ENCODE measurements at regions not wholly inside any gene's neighbourhood (a gene's known extent, or its start where the extent isn't known, plus 50 kb on each side); places are given as distances from the start of the nearest gene placed in this dataset.

- no peak for ATAC-seq
- H3K27ac ChIP-seq (ENCODE audit: low read length) = no peak overlapping the region
- in situ Hi-C loops (cut with HindIII; ENCODE audit: low pct_unique_long_range_greater_than_20kb, low sequenced_read_pairs) = no loop called here
Observed at GRCh38 chr1:208918160-208918559, 665.4 kb upstream of the CAMK1G start.

DNA sequence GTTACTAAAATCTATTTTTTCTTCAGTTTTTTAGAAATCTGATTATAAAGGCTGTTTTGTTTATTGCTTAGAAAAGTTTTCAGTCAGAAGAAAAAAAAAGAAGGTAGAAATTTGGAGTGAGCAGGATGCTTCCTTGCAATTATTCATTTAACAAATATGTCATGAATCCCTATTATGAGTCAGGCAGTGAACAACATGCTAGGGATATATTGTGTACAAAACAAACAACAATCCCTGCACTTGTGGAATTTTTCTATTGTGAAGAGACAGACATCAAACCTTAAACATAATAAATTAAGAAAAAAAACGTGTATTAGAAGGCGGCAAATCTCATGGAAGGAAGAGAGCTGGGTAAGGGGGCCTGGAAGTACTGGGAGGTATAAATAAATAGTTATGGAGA, 664.1 kb upstream of the CAMK1G start:
- intact Hi-C loops (cut with micrococcal nuclease; ENCODE audit: unreplicated experiment) = no loop called here
- no peak for ATAC-seq

More at GRCh38 chr1:208918160-208918559, 665.4 kb upstream of the CAMK1G start:
- intact Hi-C loops (cut with micrococcal nuclease; ENCODE audit: unreplicated experiment) = no loop called here
- CTCF ChIA-PET = no interaction called here
- BruUV-seq (replicated peaks) = no TSS peak
- no peaks in the 10 kb centered on the region for H3K9me3 ChIP-seq (ENCODE audit: control insufficient read depth, insufficient read depth, low read depth, low read length)
- no peak overlapping the region for H3K4me3 ChIP-seq (ENCODE audit: low read depth in 2 of 2, low read length in 2 of 2)
- POLR2A ChIA-PET = no interaction called here
- no peak for DNase-seq (ENCODE audit: low read depth, low spot score)
- TF ChIP-seq TCF7L2 (IDR thresholded peaks at IDR 0.05; ENCODE audit: low read depth, low read length) (no peak), SIN3A (IDR thresholded peaks at IDR 0.05; ENCODE audit: borderline replicate concordance, insufficient read depth, low read depth, low read length) (no peak), REST (IDR thresholded peaks at IDR 0.05; ENCODE audit: insufficient read depth in 1 of 2, low read depth in 2 of 2, low read length in 1 of 2) (no peak), POLR2AphosphoS5 (IDR thresholded peaks at IDR 0.05; ENCODE audit: low read depth, low read length) (no peak), CTCF (IDR thresholded peaks at IDR 0.05) (no peak)
- no peaks in the 10 kb centered on the region for H3K27me3 ChIP-seq (ENCODE audit: control insufficient read depth, insufficient read depth, low read length)
- no peaks in the 10 kb centered on the region for H3K4me1 ChIP-seq (ENCODE audit: control insufficient read depth, insufficient read depth, low read length)
- no peaks in the 10 kb centered on the region for H3K36me3 ChIP-seq (ENCODE audit: control insufficient read depth, insufficient read depth, low read length)

More for the DNA sequence above, 664.1 kb upstream of the CAMK1G start:
- in situ Hi-C loops (cut with HindIII; ENCODE audit: low pct_unique_long_range_greater_than_20kb, low sequenced_read_pairs) = no loop called here
- no peaks in the 10 kb centered on the region for H3K4me1 ChIP-seq (ENCODE audit: control insufficient read depth, insufficient read depth, low read length)
- no peak for DNase-seq (ENCODE audit: low read depth, low spot score)
- H3K27me3 ChIP-seq (ENCODE audit: control insufficient read depth, insufficient read depth, low read length) = no peaks in the 10 kb centered on the region
- no peak overlapping the region for H3K27ac ChIP-seq (ENCODE audit: low read length)
- no peak overlapping the region for H3K4me3 ChIP-seq (ENCODE audit: low read depth in 2 of 2, low read length in 2 of 2)
- ChIA-PET CTCF (no interaction called here), POLR2A (no interaction called here)
- no peaks in the 10 kb centered on the region for H3K9me3 ChIP-seq (ENCODE audit: control insufficient read depth, insufficient read depth, low read depth, low read length)
- no peaks in the 10 kb centered on the region for H3K36me3 ChIP-seq (ENCODE audit: control insufficient read depth, insufficient read depth, low read length)
- no TSS peak for BruUV-seq (replicated peaks)
- no peak for TF ChIP-seq TCF7L2 (IDR thresholded peaks at IDR 0.05; ENCODE audit: low read depth, low read length)
- no peak for TF ChIP-seq SIN3A (IDR thresholded peaks at IDR 0.05; ENCODE audit: borderline replicate concordance, insufficient read depth, low read depth, low read length)
- TF ChIP-seq CTCF (IDR thresholded peaks at IDR 0.05) = no peak
- TF ChIP-seq REST (IDR thresholded peaks at IDR 0.05; ENCODE audit: insufficient read depth in 1 of 2, low read depth in 2 of 2, low read length in 1 of 2) = no peak
- no peak for TF ChIP-seq POLR2AphosphoS5 (IDR thresholded peaks at IDR 0.05; ENCODE audit: low read depth, low read length)
